WI38 (cell line): ENCODE measurements at regions not wholly inside any gene's neighbourhood (a gene's known extent, or its start where the extent isn't known, plus 50 kb on each side); places are given as distances from the start of the nearest gene placed in this dataset.

Source experiments
- H3K4me3 ChIP-seq: 2 replicates; pipeline ENCODE4 v1.5.1; 2011; ENCODE audit warnings: low read depth, mild to moderate bottlenecking, control low read depth, low read length
- TF ChIP-seq, protein P1 (sequence below): IDR thresholded peaks from 2 replicates; pipeline ENCODE4 v1.5.1; 2012; ENCODE audit warnings: low read depth, mild to moderate bottlenecking, control low read depth, low read length

DNA sequence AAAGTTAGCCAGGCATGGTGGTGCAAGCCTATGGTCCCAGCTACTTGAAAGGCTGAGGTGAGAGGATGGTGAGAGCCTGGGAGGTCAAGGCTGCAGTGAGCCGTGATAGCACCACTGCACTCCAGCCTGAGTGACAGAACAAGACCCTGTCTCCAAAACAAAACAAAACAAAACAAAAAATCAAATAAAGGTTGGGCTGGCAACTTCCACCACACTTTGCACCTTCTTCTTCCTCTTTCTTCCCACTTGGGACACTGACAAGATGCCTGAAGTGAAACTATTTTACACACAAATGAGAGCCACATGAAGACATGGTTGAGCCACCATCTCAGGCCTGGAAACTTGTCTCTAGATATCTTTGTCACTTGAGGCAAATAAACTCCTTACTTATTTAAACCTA lies 53.8 kb upstream of the CCDC28A start:
- H3K4me3 ChIP-seq, result no peak overlapping the region
- TF ChIP-seq, protein P1, sequence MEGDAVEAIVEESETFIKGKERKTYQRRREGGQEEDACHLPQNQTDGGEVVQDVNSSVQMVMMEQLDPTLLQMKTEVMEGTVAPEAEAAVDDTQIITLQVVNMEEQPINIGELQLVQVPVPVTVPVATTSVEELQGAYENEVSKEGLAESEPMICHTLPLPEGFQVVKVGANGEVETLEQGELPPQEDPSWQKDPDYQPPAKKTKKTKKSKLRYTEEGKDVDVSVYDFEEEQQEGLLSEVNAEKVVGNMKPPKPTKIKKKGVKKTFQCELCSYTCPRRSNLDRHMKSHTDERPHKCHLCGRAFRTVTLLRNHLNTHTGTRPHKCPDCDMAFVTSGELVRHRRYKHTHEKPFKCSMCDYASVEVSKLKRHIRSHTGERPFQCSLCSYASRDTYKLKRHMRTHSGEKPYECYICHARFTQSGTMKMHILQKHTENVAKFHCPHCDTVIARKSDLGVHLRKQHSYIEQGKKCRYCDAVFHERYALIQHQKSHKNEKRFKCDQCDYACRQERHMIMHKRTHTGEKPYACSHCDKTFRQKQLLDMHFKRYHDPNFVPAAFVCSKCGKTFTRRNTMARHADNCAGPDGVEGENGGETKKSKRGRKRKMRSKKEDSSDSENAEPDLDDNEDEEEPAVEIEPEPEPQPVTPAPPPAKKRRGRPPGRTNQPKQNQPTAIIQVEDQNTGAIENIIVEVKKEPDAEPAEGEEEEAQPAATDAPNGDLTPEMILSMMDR, result no peak

DNA sequence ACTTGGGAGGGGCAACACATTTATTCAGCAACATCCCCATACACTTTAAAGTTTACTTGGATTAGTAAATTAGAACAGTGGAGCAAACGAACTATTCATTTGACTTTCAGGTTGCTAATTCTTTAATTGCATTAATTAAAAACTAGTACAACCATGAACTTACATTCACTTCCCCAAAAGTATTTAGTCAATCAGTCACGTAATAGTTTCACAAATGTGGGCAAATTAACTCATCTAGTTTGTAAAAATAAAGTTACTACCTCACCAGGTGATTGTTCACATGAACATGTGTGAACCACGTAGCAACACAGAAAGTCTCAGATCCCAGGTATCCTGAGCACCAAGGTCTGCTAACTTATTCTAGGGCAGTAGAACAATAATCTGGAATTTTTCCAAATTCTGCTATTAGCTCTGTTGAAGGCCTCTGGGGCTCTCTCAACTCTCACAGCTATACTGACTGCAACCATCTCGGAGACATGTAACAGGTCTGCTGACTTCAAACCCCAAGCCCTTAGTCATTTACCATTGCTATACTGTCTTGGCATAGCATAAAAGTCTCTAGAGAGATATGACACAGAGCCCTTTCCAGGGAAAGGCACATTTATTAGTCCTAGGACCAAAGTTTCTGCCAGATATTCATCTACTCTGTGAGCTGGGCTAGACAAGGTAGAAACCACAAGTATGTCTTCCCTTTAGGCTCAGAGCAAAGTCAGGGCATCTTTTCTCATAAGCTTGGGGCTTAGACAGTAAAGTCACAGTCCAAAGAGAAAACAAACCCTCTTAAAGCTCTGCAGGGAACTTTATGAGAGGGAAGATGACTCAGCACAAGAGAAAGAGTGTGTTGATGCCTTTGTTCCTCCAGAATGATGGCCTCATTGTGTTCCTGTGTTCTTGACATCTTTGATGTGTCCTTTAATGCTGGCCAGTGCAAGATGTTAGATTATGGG lies 50.9 kb upstream of the CCDC28A start:
- H3K4me3 ChIP-seq, result no peak overlapping the region
- TF ChIP-seq, protein P1, result no peak
